Amniotic epithelial cell (primary cell): ENCODE measurements at regions not wholly inside any gene's neighbourhood (a gene's known extent, or its start where the extent isn't known, plus 50 kb on each side); places are given as distances from the start of the nearest gene placed in this dataset.

ENCODE experiments used
- DNase-seq: peaks from one replicate; pipeline ENCODE4 v3.0.0-alpha.2; 2010; ENCODE audit warnings: low read depth

DNA sequence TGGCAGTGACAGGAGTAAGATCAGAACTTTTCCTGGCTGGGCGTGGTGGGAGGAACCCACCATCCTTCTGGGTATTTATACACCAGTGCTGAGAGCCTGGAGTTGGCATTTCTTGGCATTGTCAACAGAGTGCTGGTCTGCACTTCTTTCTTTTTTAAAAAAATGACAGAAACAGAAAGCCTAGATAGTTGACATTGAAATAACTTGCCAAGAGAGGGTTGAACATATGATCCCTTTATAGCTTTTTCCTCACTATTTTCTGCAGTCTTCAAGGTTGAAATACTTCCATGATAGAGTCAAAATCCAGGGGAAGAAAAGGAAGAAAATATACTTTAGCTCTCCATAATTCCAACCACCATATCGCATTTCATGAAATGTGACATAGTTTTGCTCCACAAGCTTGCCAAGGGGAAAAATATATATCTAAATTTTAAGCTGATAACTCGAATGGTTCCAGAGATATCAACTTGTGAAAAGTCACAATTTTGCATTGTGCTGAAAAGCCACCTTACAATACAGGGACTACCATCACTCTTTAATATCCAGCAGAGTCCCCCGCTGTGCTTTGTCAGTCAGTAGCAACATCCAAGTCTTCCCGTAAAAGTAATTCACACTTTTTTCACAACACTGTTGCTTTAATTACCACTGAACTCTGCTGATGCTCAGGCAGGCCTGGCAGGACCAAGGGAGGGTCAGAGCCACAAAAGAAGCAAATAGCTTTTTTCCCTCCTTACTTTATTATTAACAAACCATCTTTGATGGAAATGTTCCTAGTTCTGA, 764.9 kb upstream of the FANCL start:
- DNase-seq = no peak

DNA sequence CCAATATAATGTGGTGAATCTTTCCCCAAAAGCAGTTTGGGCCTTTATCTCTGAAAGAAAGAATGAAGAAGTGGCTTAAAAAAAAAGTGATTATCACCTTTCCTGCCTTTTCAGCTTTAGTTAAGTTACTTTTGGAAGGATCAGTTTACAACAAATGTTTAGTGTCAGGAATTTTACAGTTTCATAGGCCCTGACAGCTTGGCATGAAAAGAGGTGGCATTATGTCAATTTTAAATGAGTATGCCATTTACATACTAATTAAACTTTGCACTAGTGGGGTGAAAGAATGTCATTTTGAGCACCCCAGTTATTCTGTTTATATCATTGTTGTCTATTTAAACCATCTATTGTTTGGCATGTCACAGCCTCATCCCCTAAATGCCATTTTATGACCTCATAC, 763.5 kb upstream of the FANCL start:
- no peak for DNase-seq

DNA sequence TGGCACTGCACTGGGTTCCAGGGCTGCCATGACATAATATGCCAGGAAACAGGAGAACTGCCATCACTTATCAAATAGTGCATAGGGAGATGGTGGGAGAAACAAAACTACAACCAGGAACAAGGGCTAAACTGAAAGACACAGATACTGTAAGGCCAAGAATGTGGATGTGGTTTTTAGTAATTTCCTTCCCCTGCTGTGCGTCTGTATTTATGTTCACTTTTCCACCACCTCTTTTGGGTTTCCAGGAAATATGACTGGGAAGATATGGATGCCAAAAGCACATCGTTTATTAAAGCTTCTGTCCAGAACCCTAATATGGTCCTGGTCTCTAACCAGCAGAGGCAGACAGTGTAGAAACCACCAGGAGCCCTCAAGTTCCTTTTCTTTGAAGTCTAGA, 759.7 kb upstream of the FANCL start:
- DNase-seq = peak; percentile 4

DNA sequence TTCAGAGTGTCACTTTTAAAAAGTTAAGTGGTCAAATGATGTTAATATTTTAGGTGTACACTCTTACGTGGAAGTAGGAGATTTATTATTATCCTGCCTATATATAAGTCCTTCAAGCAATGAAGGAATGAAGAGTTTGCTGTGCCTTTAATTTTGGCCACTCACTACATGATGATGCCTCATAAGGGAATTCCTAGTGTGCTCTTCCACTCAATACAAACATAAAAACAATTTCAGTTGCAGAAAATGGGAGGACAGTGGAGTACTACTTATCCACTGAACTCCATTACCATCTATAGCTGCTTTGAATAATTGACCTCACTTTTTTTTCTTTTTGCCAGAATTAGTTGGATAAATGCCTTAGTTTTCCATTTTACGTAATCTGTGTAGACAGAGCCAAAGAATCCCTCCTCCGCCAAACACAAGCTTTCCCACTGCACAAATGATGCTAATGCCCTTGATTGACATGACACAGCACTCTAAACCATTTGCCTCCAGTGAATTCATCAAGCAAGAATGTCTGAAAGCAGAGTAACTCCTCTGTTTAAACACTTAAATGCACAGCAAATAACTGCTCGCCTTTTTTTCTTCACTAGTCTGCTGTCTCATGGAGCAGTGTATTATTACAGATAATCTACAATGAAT, 751.1 kb upstream of the FANCL start:
- peak; percentile 69 for DNase-seq

DNA sequence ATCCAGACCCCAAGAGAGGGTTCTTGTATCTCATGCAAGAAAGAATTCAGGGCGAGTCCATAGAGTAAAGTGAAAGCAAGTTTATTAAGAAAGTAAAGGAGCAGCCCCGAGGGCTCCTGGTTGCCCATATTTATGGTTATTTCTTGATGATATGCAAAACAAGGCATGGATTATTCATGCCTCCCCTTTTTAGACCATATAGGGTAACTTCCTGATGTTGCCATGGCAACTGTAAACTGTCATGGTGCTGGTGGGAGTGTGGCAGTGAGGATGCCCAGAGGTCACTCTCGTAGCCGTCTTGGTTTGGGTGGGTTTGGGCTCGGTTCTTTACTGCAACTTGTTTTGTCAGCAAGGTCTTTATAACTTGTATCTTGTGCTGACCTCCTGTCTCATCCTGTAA, 750.2 kb upstream of the FANCL start:
- no peak for DNase-seq

DNA sequence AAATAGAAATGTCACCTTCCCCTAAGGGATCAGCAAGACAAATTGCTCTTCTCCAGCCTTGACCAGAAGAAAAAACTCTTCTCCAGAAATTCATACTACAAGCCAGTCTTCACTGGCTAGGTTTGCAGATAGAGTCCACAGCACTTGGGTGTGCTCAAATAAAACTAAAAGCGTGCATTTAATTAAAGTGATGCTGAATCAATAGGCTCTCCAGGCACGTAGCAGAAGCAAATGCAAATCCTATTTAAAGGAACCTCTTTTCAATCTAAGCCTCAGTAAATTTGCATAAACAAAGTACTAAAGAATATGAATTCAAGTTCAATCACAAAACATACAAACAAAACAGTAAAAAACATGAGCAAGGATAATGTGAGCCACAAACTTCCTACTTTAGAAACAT, 744.4 kb upstream of the FANCL start:
- no peak for DNase-seq

DNA sequence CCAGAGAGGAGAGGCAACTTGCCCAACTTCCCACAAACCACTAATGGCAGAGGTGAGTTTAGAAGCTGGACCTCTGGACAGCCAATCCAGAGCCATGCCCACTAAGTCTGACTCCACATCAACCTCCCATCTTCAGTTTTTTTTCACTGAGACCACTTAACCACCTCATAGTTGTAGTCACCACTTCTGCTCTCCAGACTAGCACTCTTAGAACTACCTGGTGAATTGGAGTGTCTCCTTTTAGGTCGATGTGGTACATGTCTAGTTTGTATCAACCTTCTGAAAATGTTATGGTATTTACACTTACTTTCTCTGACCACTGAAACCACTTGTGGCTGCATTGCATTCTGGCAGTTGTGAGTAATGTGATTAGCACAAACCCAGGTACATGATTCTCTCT, 743.6 kb upstream of the FANCL start:
- DNase-seq = peak; percentile 35

DNA sequence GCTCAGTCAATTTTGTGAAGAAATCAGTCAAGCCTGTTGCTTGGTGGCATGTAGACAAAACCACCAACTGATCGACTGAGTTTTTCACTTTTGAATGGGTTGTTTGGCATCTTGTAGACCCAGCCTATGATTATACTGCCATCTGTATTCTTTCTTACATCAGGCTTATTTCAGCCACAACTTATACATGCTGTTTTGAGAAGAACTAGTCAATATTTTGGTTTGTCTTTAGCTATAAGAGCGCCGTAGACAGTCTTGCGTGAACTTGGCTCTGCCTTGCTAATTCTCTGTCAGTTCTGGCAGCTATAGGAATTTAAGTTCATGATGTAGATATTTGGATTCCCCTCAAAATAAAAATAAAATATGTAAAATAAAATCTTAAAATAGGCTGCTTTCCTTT, 742.0 kb upstream of the FANCL start:
- no peak for DNase-seq

DNA sequence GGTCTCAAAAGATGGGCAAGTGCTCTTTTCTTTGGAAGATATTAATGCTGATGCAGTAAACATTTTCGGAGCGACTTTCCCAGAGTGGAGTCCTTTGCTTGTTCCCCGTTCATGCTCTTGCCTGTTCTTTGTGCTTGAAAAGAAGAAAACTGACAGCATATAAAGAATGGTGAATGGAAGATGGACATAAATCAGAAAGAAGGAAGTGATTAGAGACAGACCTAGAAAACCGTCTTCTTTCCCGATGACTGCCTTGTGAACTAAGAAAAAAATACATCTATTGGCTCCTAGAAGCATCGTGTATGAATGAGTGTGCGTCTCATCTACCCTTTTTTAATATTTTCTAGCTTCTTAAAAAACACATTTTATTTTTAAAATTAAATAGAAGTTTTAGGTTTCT, 740.1 kb upstream of the FANCL start:
- DNase-seq = no peak

DNA sequence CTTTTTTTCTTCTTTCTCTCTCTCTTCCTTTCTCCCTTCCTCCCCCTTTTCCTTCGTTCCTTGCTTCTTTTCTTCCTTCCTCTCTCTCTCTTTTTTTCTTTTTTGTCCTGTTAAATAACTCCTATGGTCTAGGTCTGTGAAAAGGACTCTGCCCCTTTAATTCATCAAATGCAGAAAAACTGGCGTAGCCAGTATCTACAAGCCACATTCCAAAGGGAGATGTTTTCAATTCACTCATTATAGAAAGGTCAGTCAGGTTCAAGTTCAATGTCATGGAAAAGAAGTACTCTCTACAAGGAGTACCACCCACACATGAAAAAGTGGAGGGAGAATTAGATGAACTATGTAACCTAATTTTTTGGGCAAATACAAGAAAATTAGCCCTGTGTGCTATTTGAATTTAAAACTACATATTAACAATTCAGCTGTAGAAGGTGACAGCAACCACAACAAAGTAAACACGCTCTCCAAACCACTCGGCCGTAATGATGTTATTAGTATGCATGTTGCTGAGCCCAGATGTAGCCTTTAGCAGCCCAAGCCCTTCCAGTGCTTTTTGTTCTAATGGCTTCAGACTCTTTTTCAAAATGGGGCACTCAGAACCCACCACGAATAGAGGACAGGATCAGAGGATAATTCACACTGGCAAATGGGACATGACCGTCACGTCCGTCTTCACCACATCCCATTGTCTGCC, 735.4 kb upstream of the FANCL start:
- no peak for DNase-seq

DNA sequence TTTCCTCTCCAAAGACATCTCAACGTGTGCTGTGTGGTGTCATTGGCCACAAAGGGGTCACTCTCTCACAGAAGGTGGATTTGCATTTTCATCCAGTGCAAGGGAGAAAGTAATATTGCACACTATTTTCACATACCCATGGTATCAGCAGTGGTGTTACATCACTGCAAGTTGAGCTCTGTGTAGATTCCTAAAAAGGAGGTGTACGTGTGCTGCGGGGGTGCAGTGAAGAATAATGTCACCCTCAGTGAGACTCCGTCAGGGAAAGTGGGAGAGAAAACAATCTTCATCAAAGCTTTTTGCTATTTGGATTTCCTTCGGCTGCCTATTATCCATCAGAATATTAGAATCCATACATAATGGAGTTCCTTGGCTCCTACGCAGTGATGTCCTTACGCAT, 733.8 kb upstream of the FANCL start:
- DNase-seq = no peak

DNA sequence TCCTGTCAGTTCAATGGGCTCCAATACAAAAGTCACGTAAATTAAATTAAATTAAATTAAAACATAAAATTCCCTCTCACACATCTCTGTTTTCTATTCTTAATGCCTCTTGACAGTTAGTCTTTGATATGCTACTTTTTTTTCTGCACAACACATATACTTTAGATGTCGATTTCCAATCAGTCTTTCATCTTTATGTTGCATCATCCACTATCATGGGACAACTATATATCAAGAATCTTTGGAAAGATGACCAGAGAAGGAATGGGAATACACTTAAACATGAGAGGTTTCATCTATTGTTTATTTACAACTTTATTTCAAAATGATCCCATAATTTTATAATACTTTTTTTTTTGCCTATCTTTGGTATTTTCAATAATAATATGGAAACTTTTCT, 733.3 kb upstream of the FANCL start:
- DNase-seq = no peak

DNA sequence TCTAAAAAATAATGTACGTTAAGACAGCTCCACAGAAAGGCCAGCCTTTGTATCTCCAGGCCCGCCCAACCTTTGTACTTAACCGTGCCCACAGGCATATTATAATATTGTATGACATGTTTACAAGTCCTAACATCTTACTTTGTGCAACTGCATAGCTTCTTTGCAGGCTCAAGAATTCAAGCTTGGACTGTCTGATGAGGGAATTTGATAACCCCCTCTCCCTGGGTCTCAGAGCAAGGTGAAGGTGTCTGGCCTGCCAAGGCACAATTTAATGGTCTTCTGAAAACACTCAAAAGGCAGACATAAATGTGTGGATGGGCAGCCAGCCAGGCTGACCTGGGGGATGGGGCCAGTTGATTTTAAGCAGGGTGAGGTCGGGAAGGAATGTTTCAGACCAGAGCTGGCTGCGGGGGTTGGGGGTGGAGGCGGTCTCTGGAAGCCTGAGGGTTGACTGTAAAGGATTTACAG, 732.7 kb upstream of the FANCL start:
- DNase-seq = peak; percentile 24

DNA sequence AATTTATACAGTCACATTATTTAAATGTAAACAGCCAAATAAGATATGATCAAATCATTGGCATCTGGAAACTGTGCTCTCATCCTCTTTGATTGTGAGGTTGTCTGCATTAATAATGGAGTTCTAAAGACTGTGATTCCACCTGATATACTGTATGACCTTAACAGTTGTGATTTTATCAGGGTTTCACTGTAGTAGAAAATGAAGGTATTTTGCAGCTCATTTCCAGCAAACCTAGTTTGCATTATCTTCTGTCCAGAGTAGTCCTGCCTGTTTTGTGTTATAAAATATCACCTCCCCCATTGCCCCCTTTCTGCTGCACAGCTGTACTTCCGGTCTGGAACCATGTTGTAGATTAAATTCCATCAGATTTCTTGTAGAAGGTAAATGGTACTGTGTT, 731.6 kb upstream of the FANCL start:
- DNase-seq = no peak

DNA sequence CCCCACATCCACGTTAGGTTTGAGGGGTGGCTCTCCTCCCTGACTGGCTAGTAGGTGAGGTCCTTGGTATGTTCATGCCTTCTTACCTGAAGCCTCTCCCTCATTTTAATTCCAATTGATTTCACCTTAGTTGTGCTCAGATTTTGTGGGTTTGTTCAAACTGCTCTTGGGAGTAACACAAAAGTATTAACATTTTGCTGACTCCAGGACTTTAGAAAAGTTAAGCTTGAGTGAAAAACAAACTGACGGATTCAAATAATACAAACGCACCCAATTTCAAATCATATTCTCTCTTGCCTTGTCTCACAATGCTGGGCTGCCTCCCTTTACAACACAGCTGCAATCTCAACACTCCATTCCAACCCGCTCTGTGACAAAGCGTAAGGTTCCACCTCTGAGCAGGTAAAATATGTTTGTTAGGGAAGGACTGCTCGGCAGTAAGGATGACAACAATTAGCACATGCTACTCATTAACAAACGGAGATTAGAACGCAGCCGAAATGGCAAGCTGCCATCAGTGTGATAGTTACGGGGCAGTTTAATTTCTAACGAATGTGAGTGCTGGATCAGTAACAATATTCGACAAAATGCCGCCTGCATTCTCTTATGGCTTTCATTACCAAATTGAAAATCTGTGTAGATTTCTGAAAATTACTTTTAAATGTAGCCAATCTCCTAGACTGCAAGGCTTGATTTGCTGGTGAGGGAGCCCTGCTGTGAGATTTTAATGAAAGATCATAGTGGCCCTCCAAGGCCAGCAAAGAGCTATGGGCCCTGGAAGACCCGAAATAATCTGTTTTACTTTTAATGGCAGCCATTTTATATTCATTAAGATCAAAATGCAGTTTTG, 730.6 kb upstream of the FANCL start:
- DNase-seq = no peak

DNA sequence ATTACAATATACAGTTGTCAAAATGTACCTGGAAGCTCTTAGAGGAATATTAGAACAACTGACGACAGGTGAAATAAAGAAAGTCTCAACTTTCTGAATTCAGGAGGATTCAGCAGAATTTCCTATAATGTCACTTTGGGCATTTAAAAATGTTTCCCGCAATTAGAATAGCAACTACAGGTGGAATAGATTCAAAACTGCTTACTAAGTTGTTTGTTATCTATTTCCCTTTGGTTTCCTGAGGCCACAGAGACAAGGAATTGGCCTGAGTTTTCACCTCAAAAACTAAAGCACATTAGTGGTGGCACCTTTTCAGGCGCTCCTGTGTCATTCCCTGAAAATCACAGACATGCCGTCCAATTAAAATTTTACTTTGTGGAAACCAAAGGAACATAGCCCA, 729.2 kb upstream of the FANCL start:
- no peak for DNase-seq

DNA sequence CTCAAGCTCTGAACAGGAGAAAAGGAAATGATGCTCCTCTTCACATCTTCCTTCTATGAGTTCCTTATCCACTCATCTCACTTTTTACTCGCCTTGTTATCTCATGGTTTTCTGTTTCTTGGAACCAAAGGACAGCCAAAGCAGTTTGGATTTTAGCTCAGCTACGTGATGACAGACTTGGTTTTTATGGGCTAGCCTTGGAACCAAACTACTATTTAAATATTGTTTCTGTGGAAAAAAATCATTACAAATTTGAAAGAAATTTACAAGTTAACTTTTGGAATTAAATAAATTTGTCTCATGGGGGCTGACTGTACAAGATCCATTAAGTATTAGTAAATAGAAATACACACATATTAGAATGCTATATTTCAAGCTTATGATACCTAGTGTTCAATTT, 727.8 kb upstream of the FANCL start:
- no peak for DNase-seq

DNA sequence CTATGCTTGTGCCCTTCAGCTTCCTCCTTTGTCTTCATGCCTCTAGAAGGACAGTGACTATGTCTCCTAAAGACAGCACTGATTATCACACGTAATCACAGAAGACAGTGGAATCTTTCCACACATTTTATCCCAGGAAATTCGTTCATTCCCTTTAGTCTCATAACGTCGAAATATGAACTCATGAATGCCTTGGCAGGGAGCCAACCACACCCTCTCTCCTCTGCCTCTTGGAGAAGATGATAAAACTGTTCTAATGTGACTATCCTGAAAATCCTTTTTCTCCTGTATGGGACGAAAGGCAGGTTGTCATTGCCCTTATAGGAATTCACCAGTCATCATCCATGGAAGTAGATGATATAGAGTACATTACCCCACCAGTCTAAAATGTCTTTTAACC, 726.6 kb upstream of the FANCL start:
- peak; percentile 1 for DNase-seq

DNA sequence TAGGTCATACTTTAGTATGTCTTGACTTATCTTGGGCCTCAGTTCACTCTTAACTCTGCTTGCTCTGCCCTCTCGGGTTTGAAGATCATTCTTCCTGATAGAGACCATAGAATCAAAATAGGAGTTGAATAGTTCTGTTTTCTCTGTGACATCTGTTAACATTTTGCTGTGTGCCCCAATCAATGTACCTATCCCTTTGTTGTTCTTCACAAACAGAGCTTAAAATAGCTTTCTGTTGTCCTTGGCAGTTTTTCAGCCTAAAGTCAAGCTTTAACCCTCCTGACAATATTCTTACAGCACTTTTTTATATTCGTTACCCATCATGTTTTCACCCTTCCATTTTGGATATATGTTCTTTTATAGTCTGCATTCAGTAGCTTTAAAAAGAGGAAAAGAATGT, 724.5 kb upstream of the FANCL start:
- no peak for DNase-seq

DNA sequence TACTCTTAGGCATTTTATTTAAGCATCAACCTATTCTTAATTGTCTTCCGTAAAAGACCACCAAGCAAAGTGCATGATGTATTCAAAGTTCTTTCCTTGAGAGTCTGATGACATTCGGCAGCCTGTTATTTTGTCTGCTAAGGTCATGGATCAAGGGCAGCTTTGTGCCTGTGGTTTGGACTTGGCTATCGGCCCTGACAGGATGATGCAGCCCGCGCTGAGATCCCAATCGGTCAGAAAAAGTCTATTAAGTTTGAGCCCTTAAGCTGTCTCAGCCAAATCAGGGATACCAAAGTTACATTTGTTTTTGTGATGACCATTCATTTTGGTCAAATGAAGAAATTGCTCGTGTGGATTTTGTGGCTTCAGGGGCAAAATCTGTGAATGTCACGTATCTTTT, 718.9 kb upstream of the FANCL start:
- DNase-seq = no peak

DNA sequence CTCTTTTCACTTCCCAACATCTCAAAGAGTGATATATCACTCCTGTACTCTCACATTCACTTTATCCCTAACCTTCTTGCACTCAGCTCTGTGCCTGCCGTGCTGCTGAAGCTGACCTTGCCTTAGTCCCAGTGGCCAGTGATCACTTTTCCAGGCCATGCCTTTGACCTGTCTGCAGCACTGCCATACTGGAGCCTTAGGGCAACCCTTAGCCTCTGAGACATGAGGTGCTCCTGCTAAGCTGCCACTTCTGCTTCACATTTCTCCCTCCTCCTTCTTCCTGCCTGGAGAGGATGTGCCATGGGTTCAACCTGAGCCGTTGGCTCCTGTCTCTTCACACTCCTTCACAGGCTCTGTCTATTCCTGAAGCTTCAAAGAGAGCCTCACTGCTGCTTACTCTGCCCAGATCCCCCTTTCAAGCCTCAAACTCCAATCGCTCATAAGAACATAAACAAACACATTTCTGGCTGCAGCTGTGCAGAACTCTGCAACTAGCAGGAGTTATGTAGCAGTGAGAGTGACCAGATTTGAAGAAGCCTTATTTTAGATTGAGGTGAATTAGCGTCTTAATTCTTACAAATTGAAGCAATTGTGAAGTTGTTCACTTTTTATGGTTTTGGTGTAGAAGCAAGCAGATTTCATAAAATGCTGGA, 716.2 kb upstream of the FANCL start:
- no peak for DNase-seq

DNA sequence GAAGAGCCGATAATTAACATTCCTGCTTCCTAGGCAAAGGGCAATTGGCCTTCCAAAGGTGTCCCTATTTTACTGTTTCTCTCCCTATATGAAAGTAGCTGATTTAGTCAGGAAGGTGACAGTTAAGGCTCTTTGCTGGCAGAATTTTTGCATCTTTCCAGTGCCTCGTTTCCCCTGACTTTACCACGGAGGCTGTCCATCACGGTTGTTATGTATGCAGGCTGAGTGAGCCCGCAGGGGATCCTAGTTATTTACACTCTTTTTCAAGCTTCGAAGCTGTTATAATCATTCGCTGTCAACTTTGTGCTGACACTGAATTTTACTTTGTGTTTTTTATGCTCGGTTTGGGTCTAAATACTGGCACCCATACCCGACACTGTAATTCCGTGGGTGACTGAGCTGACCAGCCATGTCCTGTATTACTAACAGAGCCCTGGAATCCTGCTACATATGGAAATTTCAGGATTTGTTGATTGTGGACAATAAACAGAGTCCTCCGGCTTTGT, 713.8 kb upstream of the FANCL start:
- DNase-seq = no peak
